Liver (tissue), 3 donors: ENCODE measurements at regions not wholly inside any gene's neighbourhood (a gene's known extent, or its start where the extent isn't known, plus 50 kb on each side); places are given as distances from the start of the nearest gene placed in this dataset.

ENCODE experiments used
- RAD21 ChIP-seq, 2 donors: IDR thresholded peaks; 2 replicates each; pipeline ENCODE4 v1.6.1; 2016; ENCODE audit warnings: antibody characterized with exemption in 2 of 2, mild to moderate bottlenecking in 2 of 2
- TF ChIP-seq, protein P1 (sequence below): fragments of 150-350 bp; IDR thresholded peaks from 2 replicates; pipeline ENCODE4 v1.5.1; 2017; ENCODE audit warnings: improper control_type of control experiment, low read depth, low read length; ENCODE audit not compliant: missing input control
- donor health status: healthy.
- donor health status: healthy.

DNA sequence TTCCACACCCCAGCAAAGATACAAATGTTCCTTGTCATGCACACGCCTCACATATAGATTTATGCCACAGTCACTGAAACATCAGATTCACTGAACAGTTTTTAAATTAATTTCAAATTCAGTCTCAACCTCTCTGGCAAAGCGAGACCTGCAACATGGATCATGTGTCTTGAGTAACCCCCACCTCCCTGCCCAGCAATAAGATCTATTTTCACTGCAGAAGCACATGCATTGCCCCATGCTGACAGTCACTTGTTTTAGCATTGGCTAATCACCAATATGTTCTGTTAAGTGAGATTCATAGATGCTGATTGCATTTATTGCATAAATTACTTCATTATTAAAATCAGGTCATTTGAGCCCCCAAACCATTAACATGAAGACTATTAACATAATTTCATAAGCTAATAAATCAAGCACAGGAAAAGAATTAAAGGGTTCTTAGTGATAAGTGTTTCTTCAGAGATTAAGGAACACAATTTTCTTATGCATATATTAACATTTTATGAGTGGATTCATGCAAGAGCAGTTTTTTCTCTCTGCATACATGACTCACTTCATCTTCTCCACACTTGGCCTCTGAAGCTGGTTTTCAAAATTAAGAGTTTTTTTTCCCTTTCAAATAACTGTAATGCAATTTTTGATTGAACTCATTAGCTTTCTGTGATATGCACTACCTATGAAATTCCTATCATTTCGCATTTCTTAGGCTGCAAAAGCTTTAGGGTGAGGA is 173.2 kb upstream of the SOX4 start:
- TF ChIP-seq, protein P1, sequence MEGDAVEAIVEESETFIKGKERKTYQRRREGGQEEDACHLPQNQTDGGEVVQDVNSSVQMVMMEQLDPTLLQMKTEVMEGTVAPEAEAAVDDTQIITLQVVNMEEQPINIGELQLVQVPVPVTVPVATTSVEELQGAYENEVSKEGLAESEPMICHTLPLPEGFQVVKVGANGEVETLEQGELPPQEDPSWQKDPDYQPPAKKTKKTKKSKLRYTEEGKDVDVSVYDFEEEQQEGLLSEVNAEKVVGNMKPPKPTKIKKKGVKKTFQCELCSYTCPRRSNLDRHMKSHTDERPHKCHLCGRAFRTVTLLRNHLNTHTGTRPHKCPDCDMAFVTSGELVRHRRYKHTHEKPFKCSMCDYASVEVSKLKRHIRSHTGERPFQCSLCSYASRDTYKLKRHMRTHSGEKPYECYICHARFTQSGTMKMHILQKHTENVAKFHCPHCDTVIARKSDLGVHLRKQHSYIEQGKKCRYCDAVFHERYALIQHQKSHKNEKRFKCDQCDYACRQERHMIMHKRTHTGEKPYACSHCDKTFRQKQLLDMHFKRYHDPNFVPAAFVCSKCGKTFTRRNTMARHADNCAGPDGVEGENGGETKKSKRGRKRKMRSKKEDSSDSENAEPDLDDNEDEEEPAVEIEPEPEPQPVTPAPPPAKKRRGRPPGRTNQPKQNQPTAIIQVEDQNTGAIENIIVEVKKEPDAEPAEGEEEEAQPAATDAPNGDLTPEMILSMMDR = no peak
- TF ChIP-seq RAD21 (IDR thresholded peaks at IDR 0.05) = no peak
